Skeletal muscle tissue (tissue), 3 donors: ENCODE measurements at regions not wholly inside any gene's neighbourhood (a gene's known extent, or its start where the extent isn't known, plus 50 kb on each side); places are given as distances from the start of the nearest gene placed in this dataset.
"Not testable (repeated sequence)": the region's sequence is repeated elsewhere in the genome, so short reads cannot be mapped to it uniquely, and the experiment has no call there.

ENCODE experiments used
- H3K27ac ChIP-seq: one replicate; pipeline ENCODE4 v1.7.0; 2013; ENCODE audit warnings: mild to moderate bottlenecking, low read depth, low read length, inconsistent platforms
- H3K27me3 ChIP-seq, 3 donors: one replicate each; pipeline ENCODE4 v1.7.0; 2013; ENCODE audit warnings: low read length in 3 of 3; ENCODE audit not compliant: control insufficient read depth in 3 of 3, insufficient read depth in 3 of 3
- H3K36me3 ChIP-seq, 3 donors: one replicate each; pipeline ENCODE4 v1.7.0; 2013; ENCODE audit warnings: low read length in 3 of 3; ENCODE audit not compliant: control insufficient read depth in 3 of 3, insufficient read depth in 3 of 3
- H3K4me1 ChIP-seq, 3 donors: one replicate each; pipeline ENCODE4 v1.7.0; 2013; ENCODE audit warnings: low read length in 3 of 3, mild to moderate bottlenecking in 3 of 3; ENCODE audit not compliant: control insufficient read depth in 3 of 3, insufficient read depth in 3 of 3
- H3K4me3 ChIP-seq, 3 donors: one replicate each; pipeline ENCODE4 v1.7.0; 2013; ENCODE audit warnings: low read length in 3 of 3
- H3K9ac ChIP-seq, 3 donors: one replicate each; pipeline ENCODE4 v1.7.0; 2013; ENCODE audit warnings: low read length in 3 of 3, mild to moderate bottlenecking in 3 of 3, moderate library complexity in 2 of 3, low read depth in 1 of 3
- H3K9me3 ChIP-seq, 3 donors: one replicate each; pipeline ENCODE4 v1.7.0; 2013; ENCODE audit warnings: low read length in 3 of 3; ENCODE audit not compliant: control insufficient read depth in 3 of 3
- donor health status: Osteomylitis.

GRCh38 chr13:111626371-111627305 lies 306.2 kb downstream of the TEX29 start:
- H3K36me3 ChIP-seq = no peaks in the 10 kb centered on the region
- peaks cover 0 to 29% (median 6%) of the 10 kb centered on the region in 3 donors for H3K27me3 ChIP-seq
- H3K4me1 ChIP-seq = no peaks in the 10 kb centered on the region
- H3K27ac ChIP-seq = no peak overlapping the region
- H3K4me3 ChIP-seq = no peak overlapping the region
- peaks cover 0 to 3% (median 0%) of the 10 kb centered on the region in 3 donors for H3K9me3 ChIP-seq
- no peak overlapping the region for H3K9ac ChIP-seq

- Histone ChIP-seq H3K4me1 (no peaks in the 10 kb centered on the region), H3K9ac (no peak overlapping the region), H3K36me3 (no peaks in the 10 kb centered on the region), H3K27ac (no peak overlapping the region), H3K9me3 (peaks cover 0 to 3% (median 0%) of the 10 kb centered on the region in 3 donors), H3K27me3 (peaks cover 0 to 25% (median 6%) of the 10 kb centered on the region in 3 donors), H3K4me3 (no peak overlapping the region)
These were observed 307.2 kb downstream of the TEX29 start for GRCh38 chr13:111627596-111627995.

- Histone ChIP-seq H3K36me3 (no peaks in the 10 kb centered on the region), H3K4me3 (no peak overlapping the region)
These were observed 308.6 kb downstream of the TEX29 start for GRCh38 chr13:111629016-111629415.

GRCh38 chr13:111629457-111629856 lies 309.0 kb downstream of the TEX29 start:
- H3K9ac ChIP-seq = no peak overlapping the region
- H3K9me3 ChIP-seq = no peaks in the 10 kb centered on the region
- H3K4me3 ChIP-seq = no peak overlapping the region
- no peaks in the 10 kb centered on the region for H3K36me3 ChIP-seq
- H3K4me1 ChIP-seq = no peaks in the 10 kb centered on the region
- peaks cover 0 to 22% (median 6%) of the 10 kb centered on the region in 3 donors for H3K27me3 ChIP-seq
- H3K27ac ChIP-seq = no peak overlapping the region

More at GRCh38 chr13:111629016-111629415, 308.6 kb downstream of the TEX29 start:
- Histone ChIP-seq H3K4me1 (no peaks in the 10 kb centered on the region), H3K9ac (no peak overlapping the region), H3K9me3 (no peaks in the 10 kb centered on the region), H3K27ac (no peak overlapping the region), H3K27me3 (peaks cover 0 to 24% (median 6%) of the 10 kb centered on the region in 3 donors)

GRCh38 chr13:111629926-111630325 lies 309.5 kb downstream of the TEX29 start:
- no peaks in the 10 kb centered on the region for H3K4me1 ChIP-seq
- no peaks in the 10 kb centered on the region for H3K36me3 ChIP-seq
- no peak overlapping the region for H3K27ac ChIP-seq
- peaks cover 0 to 22% (median 6%) of the 10 kb centered on the region in 3 donors for H3K27me3 ChIP-seq
- no peak overlapping the region for H3K9ac ChIP-seq
- no peak overlapping the region for H3K4me3 ChIP-seq
- H3K9me3 ChIP-seq = no peaks in the 10 kb centered on the region

- Histone ChIP-seq H3K9me3 (no peaks in the 10 kb centered on the region), H3K9ac (no peak overlapping the region), H3K27ac (no peak overlapping the region), H3K4me1 (no peaks in the 10 kb centered on the region), H3K4me3 (no peak overlapping the region), H3K36me3 (no peaks in the 10 kb centered on the region), H3K27me3 (peaks cover 0 to 24% (median 6%) of the 10 kb centered on the region in 3 donors)
These were observed 310.0 kb downstream of the TEX29 start for GRCh38 chr13:111630406-111630805.

GRCh38 chr13:111631271-111631670 lies 310.8 kb downstream of the TEX29 start:
- H3K4me1 ChIP-seq, H3K4me3 ChIP-seq, H3K9me3 ChIP-seq, H3K36me3 ChIP-seq, H3K9ac ChIP-seq, H3K27ac ChIP-seq: not testable (repeated sequence)
- peaks cover 0 to 24% (median 6%) of the 10 kb centered on the region in 3 donors for H3K27me3 ChIP-seq

GRCh38 chr13:111632906-111633305 lies 312.5 kb downstream of the TEX29 start:
- no peaks in the 10 kb centered on the region for H3K4me1 ChIP-seq
- H3K27ac ChIP-seq = no peak overlapping the region
- no peaks in the 10 kb centered on the region for H3K36me3 ChIP-seq
- no peak overlapping the region for H3K9ac ChIP-seq
- no peak overlapping the region for H3K4me3 ChIP-seq
- no peaks in the 10 kb centered on the region for H3K9me3 ChIP-seq
- H3K27me3 ChIP-seq = peaks cover 0 to 12% (median 6%) of the 10 kb centered on the region in 3 donors

- no peaks in the 10 kb centered on the region for H3K36me3 ChIP-seq
- no peaks in the 10 kb centered on the region for H3K4me1 ChIP-seq
- peaks cover 2 to 12% (median 6%) of the 10 kb centered on the region in 3 donors for H3K27me3 ChIP-seq
- H3K9me3 ChIP-seq = no peaks in the 10 kb centered on the region
- no peak overlapping the region for H3K9ac ChIP-seq
- no peak overlapping the region for H3K27ac ChIP-seq
- H3K4me3 ChIP-seq = no peak overlapping the region
These were observed 313.0 kb downstream of the TEX29 start for GRCh38 chr13:111633401-111633800.

- Histone ChIP-seq H3K4me1 (no peaks in the 10 kb centered on the region), H3K36me3 (no peaks in the 10 kb centered on the region), H3K27me3 (peaks cover 2 to 11% (median 2%) of the 10 kb centered on the region in 3 donors)
These were observed 314.0 kb downstream of the TEX29 start for GRCh38 chr13:111634410-111634809.

More at GRCh38 chr13:111634410-111634809, 314.0 kb downstream of the TEX29 start:
- Histone ChIP-seq H3K4me3 (no peak overlapping the region), H3K9me3 (no peaks in the 10 kb centered on the region), H3K27ac (no peak overlapping the region), H3K9ac (no peak overlapping the region)
